Stimulated activated CD8-positive, alpha-beta memory T cell treated with anti-CD3 and anti-CD28 coated beads, Interleukin-12 subunit alpha, Interleukin-12 subunit beta, amount 100 ng/mL, for 24 hours (primary cell): ENCODE measurements at regions not wholly inside any gene's neighbourhood (a gene's known extent, or its start where the extent isn't known, plus 50 kb on each side); places are given as distances from the start of the nearest gene placed in this dataset.
"Not testable (repeated sequence)": the region's sequence is repeated elsewhere in the genome, so short reads cannot be mapped to it uniquely, and the experiment has no call there.

ENCODE experiments used
- DNase-seq: peaks from one replicate; pipeline ENCODE4 v3.0.0-alpha.2; 2020; ENCODE audit errors: extremely low read depth

GRCh38 chr3:21238661-21239060 is 512.3 kb downstream of the ZNF385D start:
- no peak for DNase-seq

- no peak for DNase-seq
These were observed 513.4 kb downstream of the ZNF385D start for GRCh38 chr3:21237638-21238037.

- no peak for DNase-seq
These were observed 515.5 kb downstream of the ZNF385D start for GRCh38 chr3:21235491-21235890.

GRCh38 chr3:21234933-21235332 is 516.1 kb downstream of the ZNF385D start:
- no peak for DNase-seq

GRCh38 chr3:21229426-21230135 is 521.4 kb downstream of the ZNF385D start:
- no peak for DNase-seq

GRCh38 chr3:21226086-21226485 is 524.9 kb downstream of the ZNF385D start:
- DNase-seq = no peak

- no peak for DNase-seq
These were observed 530.1 kb downstream of the ZNF385D start for GRCh38 chr3:21220944-21221343.

GRCh38 chr3:21216598-21216997 is 534.4 kb downstream of the ZNF385D start:
- no peak for DNase-seq

- DNase-seq = not testable (repeated sequence)
These were observed 546.9 kb downstream of the ZNF385D start for GRCh38 chr3:21204122-21204521.

- no peak for DNase-seq
These were observed 555.8 kb downstream of the ZNF385D start for GRCh38 chr3:21195203-21195602.

GRCh38 chr3:21194036-21194435 is 557.0 kb downstream of the ZNF385D start:
- not testable (repeated sequence) for DNase-seq

GRCh38 chr3:21188459-21188858 is 562.6 kb downstream of the ZNF385D start:
- no peak for DNase-seq

GRCh38 chr3:21185816-21186314 is 565.1 kb downstream of the ZNF385D start:
- no peak for DNase-seq

- no peak for DNase-seq
These were observed 576.5 kb downstream of the ZNF385D start for GRCh38 chr3:21174461-21174860.

- no peak for DNase-seq
These were observed 580.0 kb downstream of the ZNF385D start for GRCh38 chr3:21170964-21171363.

GRCh38 chr3:21169948-21170347 is 581.1 kb downstream of the ZNF385D start:
- no peak for DNase-seq

GRCh38 chr3:21168471-21168870 is 582.5 kb downstream of the ZNF385D start:
- no peak for DNase-seq

- no peak for DNase-seq
These were observed 587.1 kb downstream of the ZNF385D start for GRCh38 chr3:21163956-21164355.

- DNase-seq = no peak
These were observed 591.5 kb downstream of the ZNF385D start for GRCh38 chr3:21159543-21159906.

- no peak for DNase-seq
These were observed 592.0 kb downstream of the ZNF385D start for GRCh38 chr3:21158861-21159542.

GRCh38 chr3:21154911-21155310 is 596.1 kb downstream of the ZNF385D start:
- no peak for DNase-seq

- DNase-seq = no peak
These were observed 598.5 kb downstream of the ZNF385D start for GRCh38 chr3:21152555-21152954.

- no peak for DNase-seq
These were observed 608.1 kb downstream of the ZNF385D start for GRCh38 chr3:21142949-21143348.
